K562 (cell line): ENCODE measurements at regions not wholly inside any gene's neighbourhood (a gene's known extent, or its start where the extent isn't known, plus 50 kb on each side); places are given as distances from the start of the nearest gene placed in this dataset.

ENCODE experiments used
- BMI1 ChIP-seq: fragments of 150-350 bp; IDR thresholded peaks from 2 replicates; pipeline ENCODE4 v1.6.1; 2014; ENCODE audit warnings: low read length
- FOXA3 ChIP-seq, 2 experiments: fragments of 450-650 bp in 1 of 2; sonication (generic) in 1 of 2; formaldehyde crosslinking; IDR thresholded peaks in 1 of 2; conservative IDR thresholded peaks in 1 of 2; 2 replicates each; pipeline versions ENCODE4 v1.4.0 to v1.8.0; 2020 to 2022; ENCODE audit warnings: mild to moderate bottlenecking in 2 of 2, missing genetic modification reagents in 1 of 2
- GABPA ChIP-seq: fragments of 200-800 bp; sonication (Bioruptor generic); conservative IDR thresholded peaks from 2 replicates; pipeline ENCODE4 v1.6.1; 2016; ENCODE audit warnings: low read depth, missing genetic modification characterization, missing compliant biosample characterization
- IFI16 ChIP-seq: fragments of 250-450 bp; sonication (Bioruptor Pico); IDR thresholded peaks from 2 replicates; pipeline ENCODE4 v2.1.2; 2022; ENCODE audit warnings: mild to moderate bottlenecking, inconsistent platforms
- MCM2 ChIP-seq: fragments of 450-650 bp; IDR thresholded peaks from 2 replicates; pipeline ENCODE4 v1.6.1; 2017; ENCODE audit warnings: low read depth, mild to moderate bottlenecking
- NFIC ChIP-seq: fragments of 450-650 bp; IDR thresholded peaks from 2 replicates; pipeline ENCODE4 v1.6.1; 2017; ENCODE audit warnings: mild to moderate bottlenecking, inconsistent platforms
- PTTG1 ChIP-seq: fragments of 450-650 bp; IDR thresholded peaks from 2 replicates; pipeline ENCODE4 v1.6.1; 2016; ENCODE audit warnings: low read depth, mild to moderate bottlenecking, missing genetic modification characterization, missing compliant biosample characterization
- SMAD1 ChIP-seq: fragments of 150-350 bp; IDR thresholded peaks from 2 replicates; pipeline ENCODE4 v1.6.1; 2014; ENCODE audit warnings: low read length, low read depth; ENCODE audit not compliant: partially characterized antibody
- ZNF175 ChIP-seq: fragments of 200-800 bp; sonication (Bioruptor generic); IDR thresholded peaks from 2 replicates; pipeline ENCODE4 v1.6.1; 2016; ENCODE audit warnings: low read depth, mild to moderate bottlenecking, missing genetic modification characterization, missing compliant biosample characterization
- ZNF184 ChIP-seq: sonication (generic); formaldehyde crosslinking; IDR thresholded peaks from 2 replicates; pipeline ENCODE4 v1.5.0; 2020; ENCODE audit warnings: missing genetic modification reagents
- ZNF584 ChIP-seq: fragments of 200-800 bp; sonication (Bioruptor generic); IDR thresholded peaks from 2 replicates; pipeline ENCODE4 v1.6.1; 2016; ENCODE audit warnings: low read depth, mild to moderate bottlenecking, missing genetic modification characterization, missing compliant biosample characterization
- ZNF785 ChIP-seq: fragments of 250-450 bp; sonication (Bioruptor Pico); IDR thresholded peaks from 2 replicates; pipeline ENCODE4 v1.4.0; 2020; ENCODE audit warnings: mild to moderate bottlenecking
- TF ChIP-seq, protein P1 (sequence below), 2 experiments: fragments of 450-650 bp; IDR thresholded peaks; 2 replicates each; pipeline ENCODE4 v1.6.1; 2016
- TF ChIP-seq, protein P2 (sequence below): fragments of 250-450 bp; sonication (Bioruptor Pico); IDR thresholded peaks from 2 replicates; pipeline ENCODE4 v1.8.0; 2021; ENCODE audit warnings: borderline replicate concordance, mild to moderate bottlenecking, moderate library complexity; ENCODE audit not compliant: poor library complexity, severe bottlenecking
- TF ChIP-seq, protein P3 (sequence below): fragments of 150-350 bp; IDR thresholded peaks from 2 replicates; pipeline ENCODE4 v1.6.1; 2014; ENCODE audit warnings: low read depth, mild to moderate bottlenecking, low read length, borderline replicate concordance
- TF ChIP-seq, protein P4 (sequence below), 3 experiments: fragments of 200-800 bp in 1 of 3; fragments of 250-450 bp in 1 of 3; fragments of 450-650 bp in 1 of 3; sonication (Bioruptor Pico) in 1 of 3; sonication (Bioruptor generic) in 1 of 3; formaldehyde crosslinking in 1 of 3; IDR thresholded peaks; 2 replicates each; pipeline versions ENCODE4 v1.6.1 to v1.8.0; 2016 to 2022; ENCODE audit warnings: mild to moderate bottlenecking in 2 of 3, missing genetic modification characterization in 2 of 3, missing compliant biosample characterization in 1 of 3, moderate library complexity in 1 of 3
- TF ChIP-seq, protein P5 (sequence below): fragments of 250-450 bp; sonication (Bioruptor Pico); IDR thresholded peaks from 2 replicates; pipeline ENCODE4 v1.5.0; 2021

DNA sequence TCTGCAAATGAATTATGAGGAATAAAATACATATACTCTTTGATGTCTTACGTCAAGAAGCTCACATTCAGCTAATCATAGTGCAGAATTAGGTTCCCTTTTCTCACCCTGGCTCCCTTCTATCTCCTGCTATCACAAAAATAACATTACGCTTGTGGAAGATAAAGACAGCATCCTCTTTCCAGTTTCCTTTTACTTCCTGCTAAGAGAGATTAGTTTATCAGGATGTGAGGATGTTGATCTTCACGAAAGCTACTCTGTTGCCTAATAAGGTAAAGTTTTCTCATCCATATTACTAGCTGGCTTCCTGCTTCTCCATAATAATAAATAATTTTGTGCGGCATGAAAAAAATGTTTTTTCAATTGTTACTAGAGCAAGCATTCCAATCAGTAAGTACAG is 217.7 kb upstream of the DCN start (continued):
- TF ChIP-seq, protein P1, sequence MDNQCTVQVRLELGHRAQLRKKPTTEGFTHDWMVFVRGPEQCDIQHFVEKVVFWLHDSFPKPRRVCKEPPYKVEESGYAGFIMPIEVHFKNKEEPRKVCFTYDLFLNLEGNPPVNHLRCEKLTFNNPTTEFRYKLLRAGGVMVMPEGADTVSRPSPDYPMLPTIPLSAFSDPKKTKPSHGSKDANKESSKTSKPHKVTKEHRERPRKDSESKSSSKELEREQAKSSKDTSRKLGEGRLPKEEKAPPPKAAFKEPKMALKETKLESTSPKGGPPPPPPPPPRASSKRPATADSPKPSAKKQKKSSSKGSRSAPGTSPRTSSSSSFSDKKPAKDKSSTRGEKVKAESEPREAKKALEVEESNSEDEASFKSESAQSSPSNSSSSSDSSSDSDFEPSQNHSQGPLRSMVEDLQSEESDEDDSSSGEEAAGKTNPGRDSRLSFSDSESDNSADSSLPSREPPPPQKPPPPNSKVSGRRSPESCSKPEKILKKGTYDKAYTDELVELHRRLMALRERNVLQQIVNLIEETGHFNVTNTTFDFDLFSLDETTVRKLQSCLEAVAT (IDR thresholded peaks at IDR 0.05), result no peak
- TF ChIP-seq ZNF184 (CRISPR knock-in tag), result no peak
- TF ChIP-seq MCM2, result no peak
- TF ChIP-seq FOXA3 (CRISPR knock-in tag; conservative IDR thresholded peaks at IDR 0.05 in 1 of 2, IDR thresholded peaks at IDR 0.05 in 1 of 2), result 0 out of 4 replicates have a peak, but pooled peaks of 1 of the 2 experiments have one; percentile 8
- TF ChIP-seq, protein P2, sequence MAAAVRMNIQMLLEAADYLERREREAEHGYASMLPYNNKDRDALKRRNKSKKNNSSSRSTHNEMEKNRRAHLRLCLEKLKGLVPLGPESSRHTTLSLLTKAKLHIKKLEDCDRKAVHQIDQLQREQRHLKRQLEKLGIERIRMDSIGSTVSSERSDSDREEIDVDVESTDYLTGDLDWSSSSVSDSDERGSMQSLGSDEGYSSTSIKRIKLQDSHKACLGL (CRISPR knock-in tag), result no peak
- no peak for TF ChIP-seq ZNF175
- no peak for TF ChIP-seq SMAD1
- no peak for TF ChIP-seq BMI1
- TF ChIP-seq, protein P3, sequence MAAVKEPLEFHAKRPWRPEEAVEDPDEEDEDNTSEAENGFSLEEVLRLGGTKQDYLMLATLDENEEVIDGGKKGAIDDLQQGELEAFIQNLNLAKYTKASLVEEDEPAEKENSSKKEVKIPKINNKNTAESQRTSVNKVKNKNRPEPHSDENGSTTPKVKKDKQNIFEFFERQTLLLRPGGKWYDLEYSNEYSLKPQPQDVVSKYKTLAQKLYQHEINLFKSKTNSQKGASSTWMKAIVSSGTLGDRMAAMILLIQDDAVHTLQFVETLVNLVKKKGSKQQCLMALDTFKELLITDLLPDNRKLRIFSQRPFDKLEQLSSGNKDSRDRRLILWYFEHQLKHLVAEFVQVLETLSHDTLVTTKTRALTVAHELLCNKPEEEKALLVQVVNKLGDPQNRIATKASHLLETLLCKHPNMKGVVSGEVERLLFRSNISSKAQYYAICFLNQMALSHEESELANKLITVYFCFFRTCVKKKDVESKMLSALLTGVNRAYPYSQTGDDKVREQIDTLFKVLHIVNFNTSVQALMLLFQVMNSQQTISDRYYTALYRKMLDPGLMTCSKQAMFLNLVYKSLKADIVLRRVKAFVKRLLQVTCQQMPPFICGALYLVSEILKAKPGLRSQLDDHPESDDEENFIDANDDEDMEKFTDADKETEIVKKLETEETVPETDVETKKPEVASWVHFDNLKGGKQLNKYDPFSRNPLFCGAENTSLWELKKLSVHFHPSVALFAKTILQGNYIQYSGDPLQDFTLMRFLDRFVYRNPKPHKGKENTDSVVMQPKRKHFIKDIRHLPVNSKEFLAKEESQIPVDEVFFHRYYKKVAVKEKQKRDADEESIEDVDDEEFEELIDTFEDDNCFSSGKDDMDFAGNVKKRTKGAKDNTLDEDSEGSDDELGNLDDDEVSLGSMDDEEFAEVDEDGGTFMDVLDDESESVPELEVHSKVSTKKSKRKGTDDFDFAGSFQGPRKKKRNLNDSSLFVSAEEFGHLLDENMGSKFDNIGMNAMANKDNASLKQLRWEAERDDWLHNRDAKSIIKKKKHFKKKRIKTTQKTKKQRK, result no peak
- TF ChIP-seq GABPA (tag), result peak; percentile 54
- TF ChIP-seq, protein P4, sequence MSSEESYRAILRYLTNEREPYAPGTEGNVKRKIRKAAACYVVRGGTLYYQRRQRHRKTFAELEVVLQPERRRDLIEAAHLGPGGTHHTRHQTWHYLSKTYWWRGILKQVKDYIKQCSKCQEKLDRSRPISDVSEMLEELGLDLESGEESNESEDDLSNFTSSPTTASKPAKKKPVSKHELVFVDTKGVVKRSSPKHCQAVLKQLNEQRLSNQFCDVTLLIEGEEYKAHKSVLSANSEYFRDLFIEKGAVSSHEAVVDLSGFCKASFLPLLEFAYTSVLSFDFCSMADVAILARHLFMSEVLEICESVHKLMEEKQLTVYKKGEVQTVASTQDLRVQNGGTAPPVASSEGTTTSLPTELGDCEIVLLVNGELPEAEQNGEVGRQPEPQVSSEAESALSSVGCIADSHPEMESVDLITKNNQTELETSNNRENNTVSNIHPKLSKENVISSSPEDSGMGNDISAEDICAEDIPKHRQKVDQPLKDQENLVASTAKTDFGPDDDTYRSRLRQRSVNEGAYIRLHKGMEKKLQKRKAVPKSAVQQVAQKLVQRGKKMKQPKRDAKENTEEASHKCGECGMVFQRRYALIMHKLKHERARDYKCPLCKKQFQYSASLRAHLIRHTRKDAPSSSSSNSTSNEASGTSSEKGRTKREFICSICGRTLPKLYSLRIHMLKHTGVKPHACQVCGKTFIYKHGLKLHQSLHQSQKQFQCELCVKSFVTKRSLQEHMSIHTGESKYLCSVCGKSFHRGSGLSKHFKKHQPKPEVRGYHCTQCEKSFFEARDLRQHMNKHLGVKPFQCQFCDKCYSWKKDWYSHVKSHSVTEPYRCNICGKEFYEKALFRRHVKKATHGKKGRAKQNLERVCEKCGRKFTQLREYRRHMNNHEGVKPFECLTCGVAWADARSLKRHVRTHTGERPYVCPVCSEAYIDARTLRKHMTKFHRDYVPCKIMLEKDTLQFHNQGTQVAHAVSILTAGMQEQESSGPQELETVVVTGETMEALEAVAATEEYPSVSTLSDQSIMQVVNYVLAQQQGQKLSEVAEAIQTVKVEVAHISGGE (CRISPR knock-in tag; IDR thresholded peaks at IDR 0.05), result peak in 1 of 3 experiments; percentile 48; a peak in 2 of 6 replicates
- TF ChIP-seq IFI16, result no peak
- TF ChIP-seq, protein P5, sequence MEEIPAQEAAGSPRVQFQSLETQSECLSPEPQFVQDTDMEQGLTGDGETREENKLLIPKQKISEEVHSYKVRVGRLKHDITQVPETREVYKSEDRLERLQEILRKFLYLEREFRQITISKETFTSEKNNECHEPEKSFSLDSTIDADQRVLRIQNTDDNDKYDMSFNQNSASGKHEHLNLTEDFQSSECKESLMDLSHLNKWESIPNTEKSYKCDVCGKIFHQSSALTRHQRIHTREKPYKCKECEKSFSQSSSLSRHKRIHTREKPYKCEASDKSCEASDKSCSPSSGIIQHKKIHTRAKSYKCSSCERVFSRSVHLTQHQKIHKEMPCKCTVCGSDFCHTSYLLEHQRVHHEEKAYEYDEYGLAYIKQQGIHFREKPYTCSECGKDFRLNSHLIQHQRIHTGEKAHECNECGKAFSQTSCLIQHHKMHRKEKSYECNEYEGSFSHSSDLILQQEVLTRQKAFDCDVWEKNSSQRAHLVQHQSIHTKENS, result no peak
- TF ChIP-seq ZNF785, result no peak
- TF ChIP-seq ZNF584 (CRISPR knock-in tag), result no peak
- TF ChIP-seq NFIC, result no peak
- no peak for TF ChIP-seq PTTG1 (tag)
